ENCODE measurements at regions not wholly inside any gene's neighbourhood (a gene's known extent, or its start where the extent isn't known, plus 50 kb on each side); places are given as distances from the start of the nearest gene placed in this dataset.

DNA sequence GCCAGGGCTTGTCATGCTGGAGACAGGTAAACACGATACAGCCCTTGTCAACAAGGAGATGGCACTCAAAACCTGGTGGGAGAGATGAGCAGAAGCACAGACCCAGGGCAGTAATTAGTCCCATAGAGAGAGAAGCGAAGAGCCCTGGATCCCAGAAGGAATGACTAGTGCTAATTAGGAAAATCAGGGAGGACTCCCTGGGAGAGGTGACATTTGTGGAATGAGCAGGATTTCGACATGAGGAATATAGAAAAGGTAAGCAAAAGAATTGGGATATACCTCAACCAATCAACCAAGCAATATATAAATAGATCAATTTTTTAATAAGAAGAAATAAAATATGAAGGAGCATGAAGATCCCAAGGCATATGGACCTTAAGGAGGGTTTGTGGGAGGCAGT lies 98.5 kb upstream of the GJB5 start:
- no peaks in the 10 kb centered on the region for H4K20me1 ChIP-seq (ENCODE audit: insufficient read depth)
- ChIA-PET RAD21 (ENCODE audit: low non-redundant PET in 1 of 2, low total read pairs in 2 of 2, uncharacterized antibody in 2 of 2, unreplicated experiment in 2 of 2) (no interaction called here), CTCF (no interaction called here), POLR2A (no interaction called here)
- H3K36me3 ChIP-seq (ENCODE audit: control insufficient read depth in 1 of 2, insufficient read depth in 2 of 2, low read length in 2 of 2) = no peaks in the 10 kb centered on the region
- no peak overlapping the region for H3K9ac ChIP-seq (ENCODE audit: low read length)
- BruUV-seq (replicated peaks) = no TSS peak
- no peak for ATAC-seq
- no peak for DNase-seq (ENCODE audit: low read depth, low spot score)
- no peaks in the 10 kb centered on the region for H3K9me2 ChIP-seq (ENCODE audit: insufficient read depth)
- no peak overlapping the region for H2AFZ ChIP-seq (ENCODE audit: low read depth, low read length, poor library complexity, severe bottlenecking)
- TF ChIP-seq TCF7L2 (IDR thresholded peaks at IDR 0.05; ENCODE audit: borderline replicate concordance, extremely low read depth, insufficient read depth, insufficient read length) (no peak), POLR2A (IDR thresholded peaks at IDR 0.05; ENCODE audit: borderline replicate concordance, extremely low read depth, insufficient read depth, insufficient read length) (no peak), ZNF274 (IDR thresholded peaks at IDR 0.05; ENCODE audit: low read depth, low read length) (no peak), EGR1 (IDR thresholded peaks at IDR 0.05; ENCODE audit: low read depth) (no peak), POLR2AphosphoS5 (IDR thresholded peaks at IDR 0.05; ENCODE audit: low read depth, low read length) (no peak), CBX3 (IDR thresholded peaks at IDR 0.05; ENCODE audit: low read depth) (no peak), EZH2phosphoT487 (IDR thresholded peaks at IDR 0.05; ENCODE audit: borderline replicate concordance) (no peak), RAD21 (IDR thresholded peaks at IDR 0.05; ENCODE audit: low read depth) (no peak), SIN3A (IDR thresholded peaks at IDR 0.05; ENCODE audit: low read depth) (no peak), YY1 (IDR thresholded peaks at IDR 0.05; ENCODE audit: extremely low read depth, insufficient replicate concordance, low read depth, low read length) (no peak), CEBPB (IDR thresholded peaks at IDR 0.05; ENCODE audit: low read depth) (no peak), EZH2 (IDR thresholded peaks at IDR 0.05) (no peak), JUND (IDR thresholded peaks at IDR 0.05) (no peak), FOSL1 (IDR thresholded peaks at IDR 0.05; ENCODE audit: low read depth) (no peak), SP1 (IDR thresholded peaks at IDR 0.05; ENCODE audit: low read depth) (no peak)
- TF ChIP-seq, protein P1, sequence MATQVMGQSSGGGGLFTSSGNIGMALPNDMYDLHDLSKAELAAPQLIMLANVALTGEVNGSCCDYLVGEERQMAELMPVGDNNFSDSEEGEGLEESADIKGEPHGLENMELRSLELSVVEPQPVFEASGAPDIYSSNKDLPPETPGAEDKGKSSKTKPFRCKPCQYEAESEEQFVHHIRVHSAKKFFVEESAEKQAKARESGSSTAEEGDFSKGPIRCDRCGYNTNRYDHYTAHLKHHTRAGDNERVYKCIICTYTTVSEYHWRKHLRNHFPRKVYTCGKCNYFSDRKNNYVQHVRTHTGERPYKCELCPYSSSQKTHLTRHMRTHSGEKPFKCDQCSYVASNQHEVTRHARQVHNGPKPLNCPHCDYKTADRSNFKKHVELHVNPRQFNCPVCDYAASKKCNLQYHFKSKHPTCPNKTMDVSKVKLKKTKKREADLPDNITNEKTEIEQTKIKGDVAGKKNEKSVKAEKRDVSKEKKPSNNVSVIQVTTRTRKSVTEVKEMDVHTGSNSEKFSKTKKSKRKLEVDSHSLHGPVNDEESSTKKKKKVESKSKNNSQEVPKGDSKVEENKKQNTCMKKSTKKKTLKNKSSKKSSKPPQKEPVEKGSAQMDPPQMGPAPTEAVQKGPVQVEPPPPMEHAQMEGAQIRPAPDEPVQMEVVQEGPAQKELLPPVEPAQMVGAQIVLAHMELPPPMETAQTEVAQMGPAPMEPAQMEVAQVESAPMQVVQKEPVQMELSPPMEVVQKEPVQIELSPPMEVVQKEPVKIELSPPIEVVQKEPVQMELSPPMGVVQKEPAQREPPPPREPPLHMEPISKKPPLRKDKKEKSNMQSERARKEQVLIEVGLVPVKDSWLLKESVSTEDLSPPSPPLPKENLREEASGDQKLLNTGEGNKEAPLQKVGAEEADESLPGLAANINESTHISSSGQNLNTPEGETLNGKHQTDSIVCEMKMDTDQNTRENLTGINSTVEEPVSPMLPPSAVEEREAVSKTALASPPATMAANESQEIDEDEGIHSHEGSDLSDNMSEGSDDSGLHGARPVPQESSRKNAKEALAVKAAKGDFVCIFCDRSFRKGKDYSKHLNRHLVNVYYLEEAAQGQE (IDR thresholded peaks at IDR 0.05; ENCODE audit: low read depth) = no peak
- TF ChIP-seq, protein P2, sequence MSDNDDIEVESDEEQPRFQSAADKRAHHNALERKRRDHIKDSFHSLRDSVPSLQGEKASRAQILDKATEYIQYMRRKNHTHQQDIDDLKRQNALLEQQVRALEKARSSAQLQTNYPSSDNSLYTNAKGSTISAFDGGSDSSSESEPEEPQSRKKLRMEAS (IDR thresholded peaks at IDR 0.05) = no peak
- H3K79me2 ChIP-seq (ENCODE audit: insufficient read depth, low read length) = no peaks in the 10 kb centered on the region
- H3K9me3 ChIP-seq (ENCODE audit: control insufficient read depth in 1 of 2, insufficient read depth in 1 of 2, low read depth in 1 of 2, low read length in 2 of 2) = no peaks in the 10 kb centered on the region
- peaks cover 49% of the 10 kb centered on the region for H3K27me3 ChIP-seq (ENCODE audit: insufficient read depth, low read length)
- H3K4me1 ChIP-seq (ENCODE audit: control insufficient read depth in 1 of 2, insufficient read depth in 2 of 2, low read length in 2 of 2) = no peaks in the 10 kb centered on the region
- H3K4me3 ChIP-seq (replicated peaks in 1 of 2; ENCODE audit: low read depth in 1 of 2, low read length in 2 of 2) = no peak overlapping the region
- intact Hi-C loops (cut with micrococcal nuclease) = no loop called here
- no peak overlapping the region for H3K4me2 ChIP-seq (ENCODE audit: low read length)
- no peak overlapping the region for H3K27ac ChIP-seq (ENCODE audit: low read depth, low read length)

Data from HCT116 (cell line).